GM21390 (cell line): ENCODE measurements at regions not wholly inside any gene's neighbourhood (a gene's known extent, or its start where the extent isn't known, plus 50 kb on each side); places are given as distances from the start of the nearest gene placed in this dataset.

Experiments used
- ATAC-seq: cut with Tn5 transposase; IDR thresholded peaks from one replicate; pipeline ENCODE4 v1.9.1; 2021; ENCODE audit not compliant: unreplicated experiment

- no peak for ATAC-seq
These were observed 283.0 kb downstream of the GASK1B start for GRCh38 chr4:157889788-157890187.

GRCh38 chr4:157888281-157888680 is 284.5 kb downstream of the GASK1B start:
- no peak for ATAC-seq

GRCh38 chr4:157887316-157887715 is 285.5 kb downstream of the GASK1B start:
- ATAC-seq: no peak

- no peak for ATAC-seq
These were observed 286.2 kb downstream of the GASK1B start for GRCh38 chr4:157886645-157887044.

- no peak for ATAC-seq
These were observed 287.0 kb downstream of the GASK1B start for GRCh38 chr4:157885811-157886210.

GRCh38 chr4:157882901-157883300 is 289.9 kb downstream of the GASK1B start:
- ATAC-seq: no peak

GRCh38 chr4:157880761-157881160 is 292.1 kb downstream of the GASK1B start:
- no peak for ATAC-seq

GRCh38 chr4:157854819-157855218 is 318.0 kb downstream of the GASK1B start:
- ATAC-seq: no peak

- ATAC-seq: no peak
These were observed 332.2 kb downstream of the GASK1B start for GRCh38 chr4:157840648-157841047.

- ATAC-seq: no peak
These were observed 332.8 kb downstream of the GASK1B start for GRCh38 chr4:157840034-157840433.

GRCh38 chr4:157838366-157838765 is 334.5 kb downstream of the GASK1B start:
- no peak for ATAC-seq

GRCh38 chr4:157837071-157837703 is 335.6 kb downstream of the GASK1B start:
- ATAC-seq: no peak

- ATAC-seq: no peak
These were observed 340.2 kb downstream of the GASK1B start for GRCh38 chr4:157832596-157832995.

- no peak for ATAC-seq
These were observed 348.8 kb downstream of the GASK1B start for GRCh38 chr4:157824021-157824420.

GRCh38 chr4:157821814-157822213 is 351.0 kb downstream of the GASK1B start:
- ATAC-seq: no peak

GRCh38 chr4:157819693-157820464 is 352.9 kb downstream of the GASK1B start:
- no peak for ATAC-seq

GRCh38 chr4:157818946-157819692 is 353.7 kb downstream of the GASK1B start:
- ATAC-seq: no peak

GRCh38 chr4:157810137-157810774 is 362.6 kb downstream of the GASK1B start:
- no peak for ATAC-seq

- ATAC-seq: no peak
These were observed 363.9 kb downstream of the GASK1B start for GRCh38 chr4:157808796-157809383.

GRCh38 chr4:157806184-157806583 is 366.6 kb downstream of the GASK1B start:
- no peak for ATAC-seq

- no peak for ATAC-seq
These were observed 367.8 kb downstream of the GASK1B start for GRCh38 chr4:157804986-157805385.
